Gastrocnemius medialis (tissue), 4 donors: ENCODE measurements at regions not wholly inside any gene's neighbourhood (a gene's known extent, or its start where the extent isn't known, plus 50 kb on each side); places are given as distances from the start of the nearest gene placed in this dataset.

Source experiments
- ATAC-seq, 2 donors: fragments of 150-250 bp; one replicate each; pipeline ENCODE4 v1.9.1; 2016
- DNase-seq, 2 donors: peaks; one replicate each; pipeline ENCODE4 v3.0.0-alpha.2; 2019
- H3K27ac ChIP-seq, 4 donors: fragments of 200-600 bp; sonication (generic); 1 replicate in 1 of 4; 2 replicates in 3 of 4; pipeline ENCODE4 v1.5.1; 2016 to 2018; ENCODE audit warnings: mild to moderate bottlenecking in 2 of 4, moderate library complexity in 1 of 4
- H3K27me3 ChIP-seq, 3 donors: fragments of 200-600 bp; sonication (generic) in 2 of 3; 1 replicate in 1 of 3; 2 replicates in 2 of 3; pipeline versions ENCODE4 v1.5.1 to v1.6.0; 2016 to 2019; ENCODE audit warnings: mild to moderate bottlenecking in 1 of 3, moderate library complexity in 1 of 3
- H3K36me3 ChIP-seq, 2 donors: fragments of 200-600 bp; sonication (generic) in 1 of 2; one replicate each; pipeline ENCODE4 v1.5.1; 2017 to 2018
- H3K4me1 ChIP-seq, 2 donors: fragments of 200-600 bp; sonication (generic) in 1 of 2; one replicate each; pipeline ENCODE4 v1.5.1; 2016 to 2017; ENCODE audit warnings: mild to moderate bottlenecking in 2 of 2
- H3K4me3 ChIP-seq, 4 donors: fragments of 200-600 bp; sonication (generic) in 3 of 4; 1 replicate in 1 of 4; 2 replicates in 3 of 4; pipeline ENCODE4 v1.5.1; 2016 to 2019; ENCODE audit warnings: mild to moderate bottlenecking in 2 of 4
- H3K9me3 ChIP-seq, 3 donors: fragments of 200-600 bp; sonication (generic) in 2 of 3; 1 replicate in 1 of 3; 2 replicates in 2 of 3; pipeline ENCODE4 v1.5.1; 2016 to 2019
- CTCF ChIP-seq, 5 experiments: fragments of 450-650 bp in 3 of 5; fragments of 200-600 bp in 2 of 5; sonication (generic) in 2 of 5; IDR thresholded peaks in 4 of 5; conservative IDR thresholded peaks in 1 of 5; 1 replicate in 4 of 5; 2 replicates in 1 of 5; pipeline ENCODE4 v1.5.1; 2016 to 2019; ENCODE audit warnings: antibody characterized with exemption in 5 of 5, mild to moderate bottlenecking in 3 of 5, moderate library complexity in 3 of 5
- POLR2A ChIP-seq, 2 donors: fragments of 450-650 bp; IDR thresholded peaks; one replicate each; pipeline ENCODE4 v1.6.1; 2017; ENCODE audit warnings: antibody characterized with exemption in 2 of 2, mild to moderate bottlenecking in 2 of 2, moderate library complexity in 2 of 2
- in situ Hi-C, 4 donors: fragments of 200-750 bp; cut with MboI; loops; one replicate each; pipeline versions ENCODE4 v1.15.0 to v1.8.0; 2017; ENCODE audit warnings: low sequenced_read_pairs in 4 of 4
- intact Hi-C: fragments of 100-400 bp; cut with DNase I; formaldehyde crosslinking; loops from one replicate; pipeline ENCODE4 v1.15.1; 2023; ENCODE audit warnings: low total_unique reads

DNA sequence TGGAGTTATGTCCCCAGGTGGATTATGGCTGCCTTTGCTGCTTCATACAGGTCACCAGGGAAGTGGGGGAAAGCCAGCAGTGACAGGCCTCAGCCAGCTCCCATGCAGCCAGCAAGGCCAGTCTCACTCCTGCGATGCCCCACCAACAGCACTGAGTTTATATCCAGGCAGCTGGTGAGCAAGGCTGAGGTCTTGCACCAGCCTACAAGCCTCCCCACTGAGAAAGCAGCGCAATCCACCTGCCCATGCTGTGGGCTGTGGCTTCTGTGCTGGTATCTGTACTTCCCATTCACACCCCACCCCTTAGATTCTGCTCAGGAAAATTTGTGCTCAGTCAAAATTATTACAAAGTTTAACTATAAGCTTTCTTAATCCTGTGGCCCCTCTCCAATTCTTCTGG, 153.5 kb downstream of the HHIP start:
- intact Hi-C loops (no loop called here), in situ Hi-C loops (no loop called here)
- H3K4me3 ChIP-seq: no peak overlapping the region
- H3K27me3 ChIP-seq: no peaks in the 10 kb centered on the region
- no peaks in the 10 kb centered on the region for H3K4me1 ChIP-seq
- no peak for DNase-seq
- no peak for ATAC-seq
- TF ChIP-seq POLR2A (IDR thresholded peaks at IDR 0.05): no peak
- H3K27ac ChIP-seq: no peak overlapping the region
- no peaks in the 10 kb centered on the region for H3K9me3 ChIP-seq
- no peaks in the 10 kb centered on the region for H3K36me3 ChIP-seq

DNA sequence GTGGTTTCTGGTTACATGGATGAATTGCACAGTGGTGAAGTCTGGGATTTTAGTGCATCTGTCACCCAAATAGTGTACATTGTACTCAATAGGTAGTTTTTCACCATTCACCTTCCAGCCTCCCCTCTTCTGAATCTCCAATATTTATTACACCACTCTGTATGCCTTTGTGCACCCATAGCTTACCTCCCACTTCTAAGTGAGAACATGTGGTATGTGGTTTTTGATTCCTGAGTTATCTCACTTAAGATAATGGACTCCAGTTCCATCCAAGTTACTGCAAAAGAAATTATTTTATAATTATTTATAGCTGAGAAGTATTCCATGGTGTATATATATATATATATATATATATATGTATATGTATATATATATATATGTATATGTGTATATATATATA, 155.8 kb downstream of the HHIP start:
- intact Hi-C loops (no loop called here), in situ Hi-C loops (no loop called here)
- no peak overlapping the region for H3K4me3 ChIP-seq
- H3K9me3 ChIP-seq: no peaks in the 10 kb centered on the region
- DNase-seq (no peak), ATAC-seq (no peak)
- TF ChIP-seq POLR2A (IDR thresholded peaks at IDR 0.05) (no peak), CTCF (IDR thresholded peaks at IDR 0.05 in 4 of 5, conservative IDR thresholded peaks at IDR 0.05 in 1 of 5) (no peak)
- no peaks in the 10 kb centered on the region for H3K4me1 ChIP-seq
- no peaks in the 10 kb centered on the region for H3K36me3 ChIP-seq
- no peak overlapping the region for H3K27ac ChIP-seq
- no peaks in the 10 kb centered on the region for H3K27me3 ChIP-seq

DNA sequence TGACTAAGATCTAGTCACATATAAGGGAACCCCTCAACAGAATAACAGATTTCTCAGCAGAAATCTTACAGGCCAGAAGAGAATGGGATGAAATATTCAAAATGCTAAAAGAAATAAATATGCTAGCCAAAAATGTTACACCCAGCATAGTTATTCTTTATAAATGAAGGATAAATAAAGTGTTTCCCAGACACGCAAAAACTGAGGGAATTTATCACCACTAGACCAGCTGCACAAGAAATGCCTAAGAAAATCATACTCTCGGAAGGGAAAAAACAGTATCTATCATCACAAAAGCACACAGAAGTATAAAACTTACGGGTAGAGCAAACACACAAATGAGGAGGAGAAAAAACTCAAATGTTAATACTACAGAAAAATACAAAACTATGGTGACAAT, 162.1 kb downstream of the HHIP start:
- intact Hi-C loops: no loop called here
- no peaks in the 10 kb centered on the region for H3K36me3 ChIP-seq
- H3K4me1 ChIP-seq: no peaks in the 10 kb centered on the region
- H3K9me3 ChIP-seq: no peaks in the 10 kb centered on the region
- no peaks in the 10 kb centered on the region for H3K27me3 ChIP-seq
- no peak overlapping the region for H3K27ac ChIP-seq
- no peak overlapping the region for H3K4me3 ChIP-seq
- in situ Hi-C loops: no loop called here
- TF ChIP-seq POLR2A (IDR thresholded peaks at IDR 0.05) (no peak), CTCF (IDR thresholded peaks at IDR 0.05 in 4 of 5, conservative IDR thresholded peaks at IDR 0.05 in 1 of 5) (no peak)
- ATAC-seq (no peak), DNase-seq (no peak)

DNA sequence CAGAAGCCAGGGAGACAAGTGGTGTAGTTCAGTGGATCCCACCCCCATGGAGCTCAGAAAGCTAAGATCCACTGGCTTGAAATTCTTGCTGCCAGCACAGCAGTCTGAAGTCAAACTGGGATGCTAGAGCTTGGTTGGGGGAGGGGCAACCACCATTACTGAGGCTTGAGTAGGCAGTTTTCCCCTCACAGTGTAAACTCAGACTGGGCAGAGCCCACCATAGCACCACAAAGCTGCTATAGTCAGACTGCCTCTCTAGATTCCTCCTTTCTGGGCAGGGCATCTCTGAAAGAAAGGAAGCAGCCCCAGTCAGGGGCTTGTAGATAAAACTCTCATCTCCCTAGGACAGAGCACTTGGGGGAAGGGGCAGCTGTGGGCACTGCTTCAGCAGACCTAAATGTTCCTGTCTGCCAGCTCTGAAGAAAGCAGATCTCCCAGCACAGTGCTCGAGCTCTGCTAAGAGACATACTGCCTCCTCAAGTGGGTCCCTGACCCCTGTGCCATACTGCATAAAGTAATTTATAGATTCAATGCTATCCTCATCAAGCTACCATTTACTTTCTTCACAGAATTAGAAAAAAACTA, 163.2 kb downstream of the HHIP start:
- DNase-seq (no peak), ATAC-seq (no peak)
- intact Hi-C loops (no loop called here), in situ Hi-C loops (no loop called here)
- H3K9me3 ChIP-seq: no peaks in the 10 kb centered on the region
- H3K27ac ChIP-seq: no peak overlapping the region
- TF ChIP-seq CTCF (IDR thresholded peaks at IDR 0.05 in 4 of 5, conservative IDR thresholded peaks at IDR 0.05 in 1 of 5) (no peak), POLR2A (IDR thresholded peaks at IDR 0.05) (no peak)
- no peak overlapping the region for H3K4me3 ChIP-seq
- no peaks in the 10 kb centered on the region for H3K36me3 ChIP-seq
- no peaks in the 10 kb centered on the region for H3K27me3 ChIP-seq
- H3K4me1 ChIP-seq: no peaks in the 10 kb centered on the region

DNA sequence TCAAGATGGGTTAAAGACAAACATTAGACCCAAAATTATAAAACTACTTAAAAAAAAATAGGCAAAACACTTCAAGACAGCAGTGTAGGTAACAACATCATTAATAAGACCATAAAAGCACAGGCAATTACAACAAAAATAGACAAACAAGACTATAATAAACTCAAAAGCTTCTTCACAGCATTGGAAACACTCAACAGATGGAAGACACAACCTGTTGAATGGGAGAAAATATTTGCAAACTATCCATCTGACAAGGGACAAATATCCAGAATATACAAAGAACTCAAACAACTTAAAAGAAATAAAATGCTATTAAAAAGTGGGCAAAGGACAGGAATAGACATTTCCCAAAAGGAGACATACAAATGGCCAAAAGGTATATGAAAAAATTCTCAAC, 170.7 kb downstream of the HHIP start:
- Histone ChIP-seq H3K27me3 (no peaks in the 10 kb centered on the region), H3K36me3 (no peaks in the 10 kb centered on the region), H3K9me3 (no peaks in the 10 kb centered on the region), H3K27ac (no peak overlapping the region), H3K4me1 (no peaks in the 10 kb centered on the region), H3K4me3 (no peak overlapping the region)
- no peak for TF ChIP-seq POLR2A (IDR thresholded peaks at IDR 0.05)
- TF ChIP-seq CTCF (IDR thresholded peaks at IDR 0.05 in 4 of 5, conservative IDR thresholded peaks at IDR 0.05 in 1 of 5): no peak
- intact Hi-C loops: no loop called here
- ATAC-seq (no peak), DNase-seq (no peak)
- in situ Hi-C loops: no loop called here
